HG02759 (cell line): ENCODE measurements at regions not wholly inside any gene's neighbourhood (a gene's known extent, or its start where the extent isn't known, plus 50 kb on each side); places are given as distances from the start of the nearest gene placed in this dataset.

Experiments
- ATAC-seq: cut with Tn5 transposase; IDR thresholded peaks from one replicate; pipeline ENCODE4 v1.9.1; 2021; ENCODE audit warnings: mild to moderate bottlenecking, moderate library complexity; ENCODE audit not compliant: unreplicated experiment

DNA sequence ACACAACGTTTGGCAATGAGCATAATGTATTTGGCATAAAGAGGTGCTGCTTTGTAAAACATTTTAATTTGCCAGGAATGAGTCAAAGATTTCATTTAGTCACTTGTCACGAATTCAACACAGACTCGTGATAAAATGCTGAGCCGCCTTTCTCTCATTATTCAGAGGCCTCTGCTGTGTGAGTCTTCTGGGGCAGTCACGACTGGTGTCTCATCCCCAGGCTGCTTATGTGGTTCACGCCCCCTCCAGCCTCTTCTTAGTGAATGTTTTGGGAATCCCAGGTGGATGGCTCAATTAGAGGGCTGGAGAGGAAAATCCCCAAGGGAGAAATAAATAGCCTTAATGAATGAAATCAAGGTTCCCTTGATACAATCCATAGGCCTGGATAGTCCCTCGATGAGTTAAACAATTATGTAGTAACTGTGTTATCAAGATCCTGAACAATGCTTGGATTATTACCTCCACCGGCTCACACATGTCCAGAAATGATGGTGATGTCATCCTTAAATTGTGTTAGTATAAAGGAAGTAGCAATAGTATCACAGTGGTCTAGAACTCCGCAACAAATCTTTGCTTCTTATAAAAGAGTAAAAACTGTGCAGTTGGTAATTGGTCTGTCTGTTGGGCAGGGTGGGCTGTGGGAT, 192.1 kb upstream of the ADAMTS16 start:
- ATAC-seq = no peak

DNA sequence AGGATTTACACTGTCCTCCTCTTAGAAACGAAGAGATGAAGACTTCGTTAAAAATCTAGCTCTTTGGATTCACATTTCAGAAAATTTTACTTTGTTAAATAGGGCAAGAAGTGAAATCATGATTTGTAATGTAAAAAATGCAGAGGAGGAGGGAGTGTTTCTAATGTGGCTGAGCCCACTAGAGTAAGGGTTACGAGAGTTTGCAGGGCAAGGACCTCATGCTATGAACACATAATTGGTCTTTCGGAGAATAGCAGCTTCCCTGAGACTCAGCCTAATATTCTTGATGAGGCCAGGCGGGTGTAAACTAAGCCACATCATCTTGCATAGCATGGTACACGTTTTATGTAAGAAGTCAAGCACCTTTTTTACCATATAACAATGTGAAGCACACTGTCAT, 191.0 kb upstream of the ADAMTS16 start:
- no peak for ATAC-seq

GRCh38 chr5:4953576-4953975, 186.6 kb upstream of the ADAMTS16 start:
- no peak for ATAC-seq

DNA sequence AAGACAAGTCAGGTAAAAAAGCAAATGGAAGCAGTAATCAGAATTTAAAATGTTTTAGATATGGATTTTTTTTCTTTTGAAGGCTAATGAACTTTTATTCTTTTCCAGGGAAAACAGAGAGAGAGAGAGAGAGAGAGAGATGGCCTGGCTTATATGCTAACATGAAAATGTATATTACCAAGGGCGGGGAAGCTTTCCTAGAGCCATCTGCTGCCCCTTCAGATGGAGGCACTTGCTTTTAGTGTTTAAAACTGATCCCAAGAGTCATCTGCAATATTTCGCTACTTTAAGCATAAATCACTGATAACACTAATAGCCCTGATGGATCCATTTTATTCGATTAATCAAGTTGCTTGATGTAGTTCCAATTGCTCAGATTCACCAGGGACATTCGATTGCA, 186.1 kb upstream of the ADAMTS16 start:
- no peak for ATAC-seq

GRCh38 chr5:4963265-4963664, 176.9 kb upstream of the ADAMTS16 start:
- ATAC-seq = no peak

GRCh38 chr5:4969351-4969750, 170.8 kb upstream of the ADAMTS16 start:
- ATAC-seq = no peak

GRCh38 chr5:4970171-4970570, 170.0 kb upstream of the ADAMTS16 start:
- ATAC-seq = no peak

GRCh38 chr5:4976902-4977301, 163.2 kb upstream of the ADAMTS16 start:
- no peak for ATAC-seq

DNA sequence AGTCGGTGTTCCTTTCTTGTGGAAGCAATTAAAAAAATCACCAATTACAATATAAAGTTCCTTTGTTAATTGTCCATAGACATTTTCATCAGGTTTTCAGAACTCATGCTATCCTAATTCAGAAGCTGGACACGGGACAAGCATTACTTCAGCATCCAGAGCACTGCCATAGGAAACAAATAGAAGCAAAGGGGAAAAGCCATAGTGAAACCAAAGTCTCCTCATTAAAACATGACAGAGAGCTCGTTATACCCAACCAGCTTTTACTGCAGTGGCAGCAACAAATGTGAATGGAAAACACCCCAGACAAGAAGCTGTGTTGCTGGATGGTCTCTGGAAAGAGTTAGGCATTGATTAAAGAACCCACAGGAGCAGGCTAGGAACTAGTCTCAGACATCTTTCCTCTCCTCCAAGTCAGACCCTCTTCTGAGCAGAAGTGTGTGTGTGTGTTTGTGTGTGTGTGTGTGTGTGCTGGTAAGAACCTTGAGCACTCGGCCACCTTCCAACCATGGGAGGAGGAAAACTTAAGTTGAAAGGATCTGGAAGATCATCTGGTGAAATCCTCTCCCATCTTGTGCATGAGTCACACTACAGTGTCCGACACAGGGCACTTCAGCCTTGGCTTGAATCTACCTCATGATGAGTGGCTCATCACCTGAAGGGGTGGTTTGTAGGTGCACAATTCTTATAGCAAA, 162.6 kb upstream of the ADAMTS16 start:
- ATAC-seq = no peak

DNA sequence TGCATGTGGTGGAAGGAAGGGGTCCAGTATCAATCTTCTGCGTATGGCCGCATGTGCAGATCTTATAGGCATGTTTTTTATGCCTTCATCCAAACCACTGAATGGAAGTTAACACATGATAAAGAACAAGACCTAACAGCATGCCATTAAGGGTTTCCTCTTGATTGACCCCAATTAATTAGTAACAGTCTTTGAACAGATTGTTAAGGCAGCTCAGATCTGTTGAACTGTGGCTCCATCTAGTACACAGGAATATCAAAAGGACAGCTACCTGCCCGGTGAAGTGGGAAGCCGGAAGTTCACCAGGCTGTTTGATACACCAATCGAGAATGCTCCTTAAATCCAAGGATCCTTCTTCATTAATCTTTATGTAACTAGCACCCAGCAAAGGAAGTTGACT, 159.9 kb upstream of the ADAMTS16 start:
- no peak for ATAC-seq

- no peak for ATAC-seq
Measured at GRCh38 chr5:4981608-4982007, 158.5 kb upstream of the ADAMTS16 start.

- ATAC-seq = no peak
Measured at GRCh38 chr5:4983701-4984100, 156.4 kb upstream of the ADAMTS16 start.

DNA sequence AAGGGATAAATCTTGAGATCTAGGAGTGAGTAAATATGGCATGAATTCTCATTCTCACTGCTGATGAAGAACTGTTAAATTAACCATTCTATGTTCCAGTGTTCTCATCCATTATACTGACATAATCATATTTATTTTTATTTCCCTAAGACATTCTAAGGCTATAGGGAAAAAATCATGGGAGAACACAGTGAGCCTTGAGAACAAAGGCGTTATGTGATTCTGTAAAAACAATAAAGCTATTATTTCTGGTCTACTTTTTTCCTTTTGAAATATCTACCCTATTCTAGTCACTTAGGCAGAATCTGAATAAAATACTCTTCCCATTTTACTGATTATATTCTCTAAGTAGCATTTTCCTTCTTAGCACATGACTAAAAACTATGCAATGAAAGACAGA, 155.7 kb upstream of the ADAMTS16 start:
- ATAC-seq = no peak

GRCh38 chr5:4987431-4987830, 152.7 kb upstream of the ADAMTS16 start:
- no peak for ATAC-seq

GRCh38 chr5:4989118-4989517, 151.0 kb upstream of the ADAMTS16 start:
- no peak for ATAC-seq

DNA sequence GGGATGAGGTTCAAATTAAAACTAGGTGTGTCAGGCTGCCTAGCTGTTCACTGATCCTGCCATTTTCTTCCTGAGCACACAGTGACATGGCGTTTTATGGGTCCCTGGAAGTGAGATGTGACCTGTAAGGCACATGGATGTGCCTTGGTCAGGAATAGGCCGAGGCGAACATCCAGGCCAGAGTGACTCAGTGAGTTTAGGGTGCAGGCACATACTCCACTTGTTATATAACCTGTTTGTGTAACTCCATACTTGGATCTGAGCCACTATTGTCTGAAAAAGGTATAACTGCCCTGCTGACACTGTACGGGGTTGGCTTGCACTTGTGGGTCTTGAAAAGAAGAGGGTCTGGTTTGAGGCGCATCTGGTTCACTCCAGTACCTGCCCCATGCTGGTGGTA, 150.1 kb upstream of the ADAMTS16 start:
- ATAC-seq = no peak

DNA sequence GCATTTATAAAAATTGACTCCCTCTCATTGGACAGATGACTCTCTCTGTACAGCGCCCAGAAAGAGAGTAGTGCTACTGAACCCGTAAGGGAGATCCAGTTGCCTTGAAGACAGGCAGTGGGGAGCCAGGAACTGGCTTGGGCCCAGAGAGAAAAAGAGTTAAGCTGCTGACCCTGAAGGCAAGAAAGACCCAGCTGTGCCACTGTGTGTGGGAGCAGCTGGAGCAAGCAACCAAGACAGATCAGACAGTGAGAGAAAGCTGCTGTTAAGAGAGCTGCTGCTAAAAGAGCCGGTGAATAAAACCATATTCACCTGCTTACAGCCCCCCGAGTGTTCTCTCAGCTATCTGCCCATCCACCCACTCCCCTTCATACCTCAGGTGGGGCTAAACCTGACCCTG, 149.7 kb upstream of the ADAMTS16 start:
- ATAC-seq = no peak

- no peak for ATAC-seq
Measured at GRCh38 chr5:4991925-4992324, 148.2 kb upstream of the ADAMTS16 start.

GRCh38 chr5:4995014-4995413, 145.1 kb upstream of the ADAMTS16 start:
- ATAC-seq = no peak

DNA sequence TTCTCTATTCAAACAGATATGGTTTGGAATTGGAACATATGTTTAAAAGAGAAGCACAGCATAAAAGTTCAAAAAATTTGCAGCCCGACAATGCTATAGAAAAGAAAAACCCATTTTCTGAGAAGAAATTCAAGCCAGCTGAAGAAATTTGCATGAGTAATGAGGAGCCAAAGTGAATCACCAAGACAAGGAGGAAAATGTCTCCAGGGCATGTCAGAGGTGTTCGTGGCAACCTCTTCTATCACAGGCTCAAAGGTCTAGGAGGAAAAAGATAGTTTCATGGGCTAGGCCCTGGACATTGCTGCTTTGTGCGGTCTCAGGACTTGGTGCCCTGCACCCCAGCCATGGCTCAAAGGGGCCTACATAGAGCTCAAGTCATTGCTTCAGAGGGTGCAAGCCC, 134.8 kb upstream of the ADAMTS16 start:
- ATAC-seq = no peak

- ATAC-seq = no peak
Measured at GRCh38 chr5:5006548-5006947, 133.6 kb upstream of the ADAMTS16 start.

- ATAC-seq = no peak
Measured at GRCh38 chr5:5009240-5009639, 130.9 kb upstream of the ADAMTS16 start.

DNA sequence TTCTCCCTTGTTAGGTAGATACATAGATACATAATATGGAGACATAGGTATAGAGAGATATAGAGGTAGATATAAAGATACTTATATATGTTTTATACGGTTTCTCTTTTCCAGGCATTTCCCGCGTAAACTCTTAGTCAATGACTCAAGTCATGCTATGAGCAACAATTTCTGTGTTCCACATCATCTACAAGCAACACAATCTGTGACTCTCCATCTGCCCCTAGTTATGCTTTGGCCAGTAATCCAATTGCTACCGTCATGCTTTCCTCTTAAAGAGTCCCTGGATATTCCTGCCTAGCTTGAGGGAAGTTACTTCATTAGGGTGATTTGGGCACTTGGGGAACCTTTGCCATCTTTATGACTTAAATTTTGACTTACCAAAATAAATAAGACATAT, 129.0 kb upstream of the ADAMTS16 start:
- no peak for ATAC-seq
